22Rv1 (cell line): ENCODE measurements at regions not wholly inside any gene's neighbourhood (a gene's known extent, or its start where the extent isn't known, plus 50 kb on each side); places are given as distances from the start of the nearest gene placed in this dataset.

ENCODE experiments used
- ZFX ChIP-seq: fragments of 450-650 bp; IDR thresholded peaks from 2 replicates; pipeline ENCODE4 v1.6.1; 2017; ENCODE audit warnings: antibody characterized with exemption, borderline replicate concordance
- TF ChIP-seq, protein P1 (sequence below): fragments of 450-650 bp; IDR thresholded peaks from 2 replicates; pipeline ENCODE4 v1.5.1; 2017; ENCODE audit warnings: mild to moderate bottlenecking

DNA sequence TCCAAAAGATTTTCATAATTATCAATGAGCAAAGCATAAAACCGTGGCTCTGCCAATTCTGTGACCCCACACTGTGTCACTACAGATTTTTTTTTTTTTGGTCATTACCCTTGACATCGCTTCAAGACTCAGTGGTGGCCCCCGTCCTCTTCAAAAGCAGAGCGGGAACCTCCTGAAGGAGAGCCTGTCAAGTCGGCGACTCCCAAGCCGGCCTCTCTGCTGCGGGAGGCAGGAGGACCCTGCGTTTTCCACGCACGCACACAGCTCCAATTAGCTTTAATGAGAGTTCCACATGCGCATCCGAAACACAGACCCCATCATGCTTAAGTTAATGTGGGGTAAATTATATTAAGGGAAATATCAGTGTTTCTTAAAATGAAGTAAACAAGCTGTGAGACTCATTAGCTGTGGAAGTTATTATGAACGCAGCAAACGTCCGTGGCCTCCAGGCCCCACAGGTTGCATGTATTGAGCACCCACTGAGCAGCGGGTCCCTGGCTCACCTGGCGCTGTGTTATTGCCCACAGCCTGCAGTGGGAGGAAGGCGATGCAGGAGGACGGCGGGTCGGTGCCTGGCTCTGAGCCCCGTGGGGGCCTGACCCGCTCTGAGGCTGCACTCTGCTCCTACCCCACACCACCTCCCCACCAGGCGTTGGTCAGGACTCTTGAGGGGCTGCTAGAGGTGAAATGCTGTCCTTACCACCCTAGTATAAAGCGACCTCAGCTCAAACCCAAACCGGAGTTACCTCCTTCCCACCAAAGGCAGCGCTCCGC, 181.0 kb upstream of the SALL3 start:
- TF ChIP-seq, protein P1, sequence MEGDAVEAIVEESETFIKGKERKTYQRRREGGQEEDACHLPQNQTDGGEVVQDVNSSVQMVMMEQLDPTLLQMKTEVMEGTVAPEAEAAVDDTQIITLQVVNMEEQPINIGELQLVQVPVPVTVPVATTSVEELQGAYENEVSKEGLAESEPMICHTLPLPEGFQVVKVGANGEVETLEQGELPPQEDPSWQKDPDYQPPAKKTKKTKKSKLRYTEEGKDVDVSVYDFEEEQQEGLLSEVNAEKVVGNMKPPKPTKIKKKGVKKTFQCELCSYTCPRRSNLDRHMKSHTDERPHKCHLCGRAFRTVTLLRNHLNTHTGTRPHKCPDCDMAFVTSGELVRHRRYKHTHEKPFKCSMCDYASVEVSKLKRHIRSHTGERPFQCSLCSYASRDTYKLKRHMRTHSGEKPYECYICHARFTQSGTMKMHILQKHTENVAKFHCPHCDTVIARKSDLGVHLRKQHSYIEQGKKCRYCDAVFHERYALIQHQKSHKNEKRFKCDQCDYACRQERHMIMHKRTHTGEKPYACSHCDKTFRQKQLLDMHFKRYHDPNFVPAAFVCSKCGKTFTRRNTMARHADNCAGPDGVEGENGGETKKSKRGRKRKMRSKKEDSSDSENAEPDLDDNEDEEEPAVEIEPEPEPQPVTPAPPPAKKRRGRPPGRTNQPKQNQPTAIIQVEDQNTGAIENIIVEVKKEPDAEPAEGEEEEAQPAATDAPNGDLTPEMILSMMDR: no peak
- TF ChIP-seq ZFX: no peak
